Trophoblast cell (in vitro differentiated cells and primary cell): ENCODE measurements at regions not wholly inside any gene's neighbourhood (a gene's known extent, or its start where the extent isn't known, plus 50 kb on each side); places are given as distances from the start of the nearest gene placed in this dataset.

Source experiments
- DNase-seq, 2 donors: peaks; one replicate each; pipeline ENCODE4 v3.0.0-alpha.2; 2016
- H2AFZ ChIP-seq: 2 replicates; pipeline ENCODE4 v1.6.1; 2013; ENCODE audit warnings: low read length, moderate library complexity, mild to moderate bottlenecking; ENCODE audit not compliant: insufficient read depth, poor library complexity
- H2AK5ac ChIP-seq: 2 replicates; pipeline ENCODE4 v1.6.1; 2013; ENCODE audit warnings: mild to moderate bottlenecking, low read length
- H2BK120ac ChIP-seq: 2 replicates; pipeline ENCODE4 v1.6.1; 2013; ENCODE audit warnings: low read length, mild to moderate bottlenecking, moderate library complexity; ENCODE audit not compliant: insufficient read depth, poor library complexity
- H2BK12ac ChIP-seq: 2 replicates; pipeline ENCODE4 v1.6.1; 2013; ENCODE audit warnings: mild to moderate bottlenecking, low read length, moderate library complexity
- H2BK5ac ChIP-seq: 2 replicates; pipeline ENCODE4 v1.6.1; 2013; ENCODE audit warnings: low read length, low read depth, moderate library complexity, mild to moderate bottlenecking; ENCODE audit not compliant: poor library complexity
- H3K14ac ChIP-seq: 2 replicates; pipeline ENCODE4 v1.6.1; 2013; ENCODE audit warnings: mild to moderate bottlenecking, low read length
- H3K18ac ChIP-seq: 2 replicates; pipeline ENCODE4 v1.6.1; 2013; ENCODE audit warnings: mild to moderate bottlenecking, low read length
- H3K23ac ChIP-seq: 2 replicates; pipeline ENCODE4 v1.6.1; 2013; ENCODE audit warnings: low read length
- H3K27ac ChIP-seq: 2 replicates; pipeline ENCODE4 v1.5.1; 2013; ENCODE audit warnings: low read depth, mild to moderate bottlenecking, inconsistent platforms, low read length, moderate library complexity
- H3K27me3 ChIP-seq: 2 replicates; pipeline ENCODE4 v1.6.1; 2013; ENCODE audit warnings: inconsistent platforms, mild to moderate bottlenecking, low read length, moderate library complexity; ENCODE audit not compliant: insufficient read depth
- H3K36me3 ChIP-seq, 2 experiments: 1 replicate in 1 of 2; 2 replicates in 1 of 2; pipeline ENCODE4 v1.6.1; 2013; ENCODE audit warnings: low read length in 2 of 2, mild to moderate bottlenecking in 2 of 2, moderate library complexity in 1 of 2; ENCODE audit not compliant: insufficient read depth in 2 of 2, control insufficient read depth in 1 of 2
- H3K4ac ChIP-seq: 2 replicates; pipeline ENCODE4 v1.6.1; 2013; ENCODE audit warnings: low read depth, mild to moderate bottlenecking, low read length, moderate library complexity
- H3K4me1 ChIP-seq, 2 experiments: 1 replicate in 1 of 2; 2 replicates in 1 of 2; pipeline ENCODE4 v1.6.1; 2013; ENCODE audit warnings: low read length in 2 of 2, mild to moderate bottlenecking in 2 of 2, moderate library complexity in 1 of 2; ENCODE audit not compliant: insufficient read depth in 2 of 2, control insufficient read depth in 1 of 2
- H3K4me2 ChIP-seq: 2 replicates; pipeline ENCODE4 v1.6.1; 2013; ENCODE audit warnings: inconsistent platforms, mild to moderate bottlenecking, low read length, moderate library complexity
- H3K4me3 ChIP-seq: 2 replicates; pipeline ENCODE4 v1.5.1; 2013; ENCODE audit warnings: mild to moderate bottlenecking, low read depth, low read length, inconsistent platforms
- H3K79me1 ChIP-seq: one replicate; pipeline ENCODE4 v1.6.1; 2013; ENCODE audit warnings: low read length
- H3K79me2 ChIP-seq: 2 replicates; pipeline ENCODE4 v1.6.1; 2013; ENCODE audit warnings: low read length, mild to moderate bottlenecking; ENCODE audit not compliant: control insufficient read depth, insufficient read depth, poor library complexity
- H3K9ac ChIP-seq: 2 replicates; pipeline ENCODE4 v1.6.1; 2013; ENCODE audit warnings: mild to moderate bottlenecking, low read length
- H3K9me3 ChIP-seq: 2 replicates; pipeline ENCODE4 v1.6.1; 2013; ENCODE audit warnings: low read depth, mild to moderate bottlenecking, control low read depth, inconsistent platforms, low read length; ENCODE audit not compliant: insufficient read depth
- H4K12ac ChIP-seq: 2 replicates; pipeline ENCODE4 v1.6.1; 2013; ENCODE audit warnings: low read depth, mild to moderate bottlenecking, low read length, moderate library complexity
- H4K8ac ChIP-seq: 2 replicates; pipeline ENCODE4 v1.6.1; 2013; ENCODE audit warnings: low read depth, mild to moderate bottlenecking, low read length, moderate library complexity
- H4K91ac ChIP-seq: one replicate; pipeline ENCODE4 v1.6.1; 2013; ENCODE audit warnings: low read depth, mild to moderate bottlenecking, low read length, moderate library complexity
- WGBS: extraction: QIAGEN DNeasy Blood & Tissue Kit; methylation state at CpG from one replicate; pipeline ENCODE4 v1.1.7; 2013; ENCODE audit warnings: missing lambda C conversion rate; ENCODE audit not compliant: insufficient read length, insufficient coverage; ENCODE audit errors: extremely low coverage; 5-methylcytosine and 5-hydroxymethylcytosine counted together

GRCh38 chr4:123785538-123785937 is 388.9 kb downstream of the SPRY1 start:
- DNase-seq = peak; percentile 83 to 89
- Histone ChIP-seq H2BK12ac (no peak overlapping the region), H3K4me1 (no peaks in the 10 kb centered on the region), H3K14ac (no peak overlapping the region), H3K4ac (no peak overlapping the region), H3K4me2 (no peak overlapping the region), H4K8ac (no peak overlapping the region), H2BK120ac (no peak overlapping the region), H3K23ac (no peak overlapping the region), H3K9me3 (no peaks in the 10 kb centered on the region), H3K18ac (no peak overlapping the region), H2BK5ac (no peak overlapping the region), H2AK5ac (no peak overlapping the region), H3K9ac (no peak overlapping the region), H3K27ac (no peak overlapping the region), H3K79me2 (no peaks in the 10 kb centered on the region), H3K27me3 (no peaks in the 10 kb centered on the region), H3K36me3 (no peaks in the 10 kb centered on the region), H3K4me3 (no peak overlapping the region), H2AFZ (no peak overlapping the region), H3K79me1 (no peaks in the 10 kb centered on the region), H4K91ac (no peak overlapping the region), H4K12ac (no peak overlapping the region)
- no CpG with 5 or more reads among the region's 3 CpGs for WGBS

GRCh38 chr4:123786163-123786915 is 389.7 kb downstream of the SPRY1 start:
- Histone ChIP-seq H3K23ac (no peak overlapping the region), H2AFZ (no peak overlapping the region), H2BK5ac (no peak overlapping the region), H3K27ac (no peak overlapping the region), H3K79me1 (no peaks in the 10 kb centered on the region), H4K91ac (no peak overlapping the region), H3K9ac (no peak overlapping the region), H3K18ac (no peak overlapping the region), H4K8ac (no peak overlapping the region), H3K36me3 (no peaks in the 10 kb centered on the region), H3K4ac (no peak overlapping the region), H3K4me3 (no peak overlapping the region), H3K4me1 (no peaks in the 10 kb centered on the region), H2BK120ac (no peak overlapping the region), H2AK5ac (no peak overlapping the region), H3K27me3 (no peaks in the 10 kb centered on the region), H3K14ac (no peak overlapping the region), H4K12ac (no peak overlapping the region), H3K79me2 (no peaks in the 10 kb centered on the region), H3K4me2 (no peak overlapping the region), H3K9me3 (no peaks in the 10 kb centered on the region), H2BK12ac (no peak overlapping the region)
- no peak for DNase-seq
- no CpG with 5 or more reads among the region's 6 CpGs for WGBS

- no peaks in the 10 kb centered on the region for H3K27me3 ChIP-seq
- H3K27ac ChIP-seq = no peak overlapping the region
- no peaks in the 10 kb centered on the region for H3K79me2 ChIP-seq
- H3K36me3 ChIP-seq = no peaks in the 10 kb centered on the region
- no peak overlapping the region for H3K4me2 ChIP-seq
- no peak overlapping the region for H3K9ac ChIP-seq
- no peaks in the 10 kb centered on the region for H3K79me1 ChIP-seq
- DNase-seq = no peak
- no peak overlapping the region for H4K91ac ChIP-seq
- H3K23ac ChIP-seq = no peak overlapping the region
- H3K4me1 ChIP-seq = no peaks in the 10 kb centered on the region
- no peak overlapping the region for H3K4ac ChIP-seq
- H3K18ac ChIP-seq = no peak overlapping the region
- H2BK5ac ChIP-seq = no peak overlapping the region
- no peak overlapping the region for H2BK120ac ChIP-seq
- no peaks in the 10 kb centered on the region for H3K9me3 ChIP-seq
- H3K4me3 ChIP-seq = no peak overlapping the region
- H4K8ac ChIP-seq = no peak overlapping the region
- no peak overlapping the region for H4K12ac ChIP-seq
- H3K14ac ChIP-seq = no peak overlapping the region
- no peak overlapping the region for H2BK12ac ChIP-seq
- H2AK5ac ChIP-seq = no peak overlapping the region
- no CpG with 5 or more reads among the region's 3 CpGs for WGBS
- no peak overlapping the region for H2AFZ ChIP-seq
These were observed 390.3 kb downstream of the SPRY1 start for GRCh38 chr4:123786920-123787319.

GRCh38 chr4:123787512-123788080 is 391.0 kb downstream of the SPRY1 start:
- Histone ChIP-seq H2BK12ac (no peak overlapping the region), H3K23ac (no peak overlapping the region), H2AFZ (no peak overlapping the region), H2BK120ac (no peak overlapping the region), H3K27me3 (no peaks in the 10 kb centered on the region), H4K91ac (no peak overlapping the region), H2AK5ac (no peak overlapping the region), H4K12ac (no peak overlapping the region), H2BK5ac (no peak overlapping the region), H3K36me3 (no peaks in the 10 kb centered on the region), H3K4me3 (no peak overlapping the region), H3K4me2 (no peak overlapping the region), H3K27ac (no peak overlapping the region), H3K18ac (no peak overlapping the region), H3K9ac (no peak overlapping the region), H3K4me1 (no peaks in the 10 kb centered on the region), H3K9me3 (no peaks in the 10 kb centered on the region), H3K4ac (no peak overlapping the region), H3K79me1 (no peaks in the 10 kb centered on the region), H3K79me2 (no peaks in the 10 kb centered on the region), H3K14ac (no peak overlapping the region), H4K8ac (no peak overlapping the region)
- DNase-seq = no peak
- no CpG with 5 or more reads among the region's 4 CpGs for WGBS
